Neural crest cell (in vitro differentiated cells): ENCODE measurements at regions not wholly inside any gene's neighbourhood (a gene's known extent, or its start where the extent isn't known, plus 50 kb on each side); places are given as distances from the start of the nearest gene placed in this dataset.

Experiments used
- DNase-seq: peaks from one replicate; pipeline ENCODE4 v3.0.0; 2021; ENCODE audit warnings: low read depth, mixed read lengths, low spot score
- H3K27ac Mint-ChIP-seq: one replicate; pipeline ENCODE4 v1.8.0; 2021; ENCODE audit warnings: mild to moderate bottlenecking, mixed read lengths; ENCODE audit not compliant: unreplicated experiment
- H3K27me3 Mint-ChIP-seq: 2 replicates; pipeline ENCODE4 v1.8.0; 2021; ENCODE audit warnings: low read depth, mild to moderate bottlenecking, mixed read lengths
- H3K36me3 Mint-ChIP-seq: 2 replicates; pipeline ENCODE4 v1.8.0; 2021; ENCODE audit warnings: low read depth, mild to moderate bottlenecking, mixed read lengths
- H3K4me1 Mint-ChIP-seq: 2 replicates; pipeline ENCODE4 v1.8.0; 2021; ENCODE audit warnings: mixed read lengths
- H3K4me3 Mint-ChIP-seq: one replicate; pipeline ENCODE4 v1.8.0; 2021; ENCODE audit warnings: mild to moderate bottlenecking, mixed read lengths
- H3K9me3 Mint-ChIP-seq: 2 replicates; pipeline ENCODE4 v1.8.0; 2021; ENCODE audit warnings: mixed read lengths
- TF ChIP-seq, protein P1 (sequence below): fragments of 200-600 bp; sonication (generic); conservative IDR thresholded peaks from 2 replicates; pipeline ENCODE4 v1.5.0; 2021; ENCODE audit warnings: antibody characterized with exemption, mild to moderate bottlenecking

DNA sequence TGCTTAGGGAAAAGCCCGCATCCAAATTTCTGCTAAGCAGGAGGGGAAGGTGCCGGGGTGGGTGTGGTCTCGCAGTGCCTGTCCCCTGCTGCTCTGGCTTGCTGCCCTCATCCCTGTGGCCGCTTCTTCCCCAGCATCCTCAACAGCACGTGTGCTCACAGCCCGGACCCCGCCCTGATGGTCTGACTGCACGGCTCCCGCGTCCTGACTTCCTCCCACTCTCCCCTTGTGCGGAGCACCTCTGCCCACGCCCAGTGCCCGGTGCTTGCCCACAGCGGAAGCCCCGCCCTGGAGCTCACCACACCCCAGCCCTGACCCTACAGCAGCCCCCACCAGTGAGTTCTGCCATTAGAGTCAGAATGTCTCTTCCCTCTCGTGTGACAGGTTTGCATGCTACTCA, 277.9 kb downstream of the NDUFA10 start:
- TF ChIP-seq, protein P1, sequence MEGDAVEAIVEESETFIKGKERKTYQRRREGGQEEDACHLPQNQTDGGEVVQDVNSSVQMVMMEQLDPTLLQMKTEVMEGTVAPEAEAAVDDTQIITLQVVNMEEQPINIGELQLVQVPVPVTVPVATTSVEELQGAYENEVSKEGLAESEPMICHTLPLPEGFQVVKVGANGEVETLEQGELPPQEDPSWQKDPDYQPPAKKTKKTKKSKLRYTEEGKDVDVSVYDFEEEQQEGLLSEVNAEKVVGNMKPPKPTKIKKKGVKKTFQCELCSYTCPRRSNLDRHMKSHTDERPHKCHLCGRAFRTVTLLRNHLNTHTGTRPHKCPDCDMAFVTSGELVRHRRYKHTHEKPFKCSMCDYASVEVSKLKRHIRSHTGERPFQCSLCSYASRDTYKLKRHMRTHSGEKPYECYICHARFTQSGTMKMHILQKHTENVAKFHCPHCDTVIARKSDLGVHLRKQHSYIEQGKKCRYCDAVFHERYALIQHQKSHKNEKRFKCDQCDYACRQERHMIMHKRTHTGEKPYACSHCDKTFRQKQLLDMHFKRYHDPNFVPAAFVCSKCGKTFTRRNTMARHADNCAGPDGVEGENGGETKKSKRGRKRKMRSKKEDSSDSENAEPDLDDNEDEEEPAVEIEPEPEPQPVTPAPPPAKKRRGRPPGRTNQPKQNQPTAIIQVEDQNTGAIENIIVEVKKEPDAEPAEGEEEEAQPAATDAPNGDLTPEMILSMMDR, result no peak
- H3K9me3 Mint-ChIP-seq, result no peaks in the 10 kb centered on the region

DNA sequence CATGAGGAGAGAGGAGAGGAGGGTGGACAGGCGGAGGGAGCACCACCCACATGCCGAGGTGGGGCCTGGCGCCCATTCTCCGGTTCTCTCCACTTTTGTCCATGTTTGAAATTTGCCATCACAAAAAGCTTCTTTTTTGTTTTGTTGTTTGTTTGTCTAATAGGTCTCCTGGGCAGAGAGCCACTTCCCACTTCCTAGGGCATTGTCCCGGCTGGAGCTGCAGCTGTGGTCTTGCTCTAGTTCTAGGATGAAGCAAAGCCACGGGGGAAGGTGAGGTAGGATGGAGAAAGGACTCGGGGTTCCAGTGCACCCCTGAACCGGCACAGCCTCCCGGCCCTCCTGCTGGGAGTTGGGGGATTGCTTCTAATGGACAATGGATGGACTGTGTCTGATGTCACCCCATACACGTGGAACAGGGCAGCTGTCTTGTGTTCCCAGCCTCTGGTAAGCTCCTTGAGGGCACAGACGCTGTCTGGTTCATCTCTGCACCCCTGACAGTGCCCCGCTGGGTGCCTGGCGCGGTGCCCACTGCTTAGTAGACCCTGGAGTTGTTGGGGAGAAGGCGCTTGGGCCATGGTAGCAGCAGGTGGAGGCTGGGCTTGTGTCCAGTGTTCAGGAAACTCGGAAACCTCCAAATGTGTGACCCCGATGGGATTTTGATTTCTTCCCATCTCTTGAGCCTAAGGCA, 278.4 kb downstream of the NDUFA10 start:
- Mint-ChIP-seq H3K4me1 (peaks cover 9% of the 10 kb centered on the region), H3K4me3 (no peak overlapping the region), H3K27me3 (no peaks in the 10 kb centered on the region), H3K27ac (no peak overlapping the region), H3K36me3 (no peaks in the 10 kb centered on the region), H3K9me3 (no peaks in the 10 kb centered on the region)
- no peak for DNase-seq
- TF ChIP-seq, protein P1, result no peak

More for the DNA sequence above, 277.9 kb downstream of the NDUFA10 start:
- Mint-ChIP-seq H3K27ac (no peak overlapping the region), H3K4me1 (peaks cover 13% of the 10 kb centered on the region), H3K4me3 (no peak overlapping the region), H3K36me3 (no peaks in the 10 kb centered on the region), H3K27me3 (no peaks in the 10 kb centered on the region)
- no peak for DNase-seq

DNA sequence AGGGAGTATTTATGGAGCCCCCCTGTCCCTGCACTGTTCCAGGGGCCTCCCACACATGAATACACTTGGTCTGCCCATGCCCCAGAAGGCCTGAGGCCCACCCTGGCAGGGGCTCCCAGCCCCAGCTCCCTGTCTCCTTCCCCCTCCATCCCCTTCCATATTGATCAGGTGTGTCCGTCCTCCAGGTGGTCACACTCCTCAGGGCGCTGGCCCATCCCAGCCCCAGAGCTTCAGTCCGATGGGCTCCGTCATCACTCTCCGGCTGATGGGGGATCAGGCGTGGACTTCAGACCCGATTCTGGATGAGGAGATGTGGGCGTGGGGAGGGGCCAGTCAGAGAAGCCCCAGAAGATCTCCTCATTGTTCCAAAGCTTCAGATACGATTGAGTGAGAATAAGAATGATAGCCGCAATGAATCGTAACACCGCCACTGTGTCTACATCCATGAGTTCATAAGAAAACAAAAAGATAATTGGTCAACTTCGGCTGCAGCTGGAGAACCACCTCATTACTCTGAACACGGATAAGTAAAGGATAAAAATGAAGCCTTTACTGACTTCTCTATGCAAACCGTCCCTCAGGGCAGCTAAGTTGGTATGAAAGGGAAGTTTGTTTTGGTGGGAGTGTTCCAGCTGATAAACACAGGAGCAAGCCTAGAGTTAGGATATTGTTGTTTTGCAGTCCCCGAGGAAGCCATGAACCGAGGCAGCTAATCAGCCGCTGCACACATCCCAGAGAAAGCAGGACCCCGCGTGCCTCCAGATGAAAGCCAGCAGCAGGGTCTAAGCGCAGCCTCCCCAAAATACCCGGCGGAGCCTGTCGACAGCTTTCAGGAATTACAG, 279.5 kb downstream of the NDUFA10 start:
- Mint-ChIP-seq H3K27ac (peak overlapping the region; percentile 67), H3K9me3 (no peaks in the 10 kb centered on the region), H3K4me3 (no peak overlapping the region), H3K27me3 (no peaks in the 10 kb centered on the region), H3K4me1 (peaks cover 9% of the 10 kb centered on the region), H3K36me3 (no peaks in the 10 kb centered on the region)
- TF ChIP-seq, protein P1, result no peak
- no peak for DNase-seq

DNA sequence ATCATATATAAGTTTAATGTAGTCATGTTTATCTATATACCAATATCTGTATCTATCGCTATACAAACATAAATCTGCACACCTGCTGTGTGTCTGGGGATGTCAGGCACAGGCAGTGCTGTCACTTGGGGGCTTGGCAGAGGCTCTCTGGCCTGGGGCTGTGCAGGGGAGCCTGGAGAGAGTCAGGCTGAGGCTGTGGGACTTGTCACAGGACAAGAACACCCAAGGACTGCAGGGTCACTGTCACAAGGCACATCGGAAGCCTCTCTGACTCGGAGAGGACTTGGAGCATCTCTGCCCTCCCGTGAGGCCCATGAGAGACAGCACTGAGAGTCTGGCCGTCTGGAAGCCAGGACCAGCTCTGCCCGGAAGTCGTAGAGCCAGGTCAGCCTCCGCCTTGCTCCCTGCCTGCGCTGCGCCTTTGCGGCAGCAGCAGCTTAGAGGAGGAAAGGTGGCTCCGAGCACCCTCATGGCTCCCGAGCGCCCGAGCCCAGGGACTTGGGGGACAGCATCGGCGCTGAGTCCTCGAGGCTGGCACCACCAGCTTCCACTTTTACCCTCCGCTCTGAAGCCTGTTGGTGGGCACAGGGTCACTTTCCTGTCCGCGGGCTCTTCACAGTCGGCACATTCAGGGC, 280.3 kb downstream of the NDUFA10 start:
- Mint-ChIP-seq H3K36me3 (no peaks in the 10 kb centered on the region), H3K4me3 (no peak overlapping the region), H3K4me1 (peaks cover 9% of the 10 kb centered on the region), H3K27ac (no peak overlapping the region), H3K9me3 (no peaks in the 10 kb centered on the region), H3K27me3 (no peaks in the 10 kb centered on the region)
- TF ChIP-seq, protein P1, result no peak
- no peak for DNase-seq

DNA sequence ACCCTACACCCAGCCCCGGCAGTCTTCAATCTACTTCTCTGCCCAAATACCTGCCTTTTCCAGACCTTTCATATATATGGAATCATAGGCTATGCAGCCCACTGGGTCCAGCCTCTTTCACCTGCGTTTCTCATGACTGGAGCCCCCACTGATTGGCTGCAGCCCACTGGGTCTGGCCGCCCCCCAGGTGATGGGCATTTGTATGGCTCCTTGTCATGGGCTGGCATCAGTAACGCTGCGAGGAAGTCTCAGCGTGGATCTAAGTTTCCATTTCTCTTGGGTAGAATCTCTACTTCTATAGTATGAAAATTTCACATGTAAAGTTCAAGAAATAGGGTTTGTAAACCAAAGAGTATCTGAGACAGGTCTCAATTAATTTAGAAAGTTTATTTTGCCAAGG, 281.9 kb downstream of the NDUFA10 start:
- DNase-seq, result no peak
- Mint-ChIP-seq H3K4me3 (no peak overlapping the region), H3K27me3 (no peaks in the 10 kb centered on the region), H3K4me1 (peaks cover 9% of the 10 kb centered on the region), H3K36me3 (no peaks in the 10 kb centered on the region), H3K27ac (no peak overlapping the region), H3K9me3 (no peaks in the 10 kb centered on the region)
- TF ChIP-seq, protein P1, result no peak
